ENCODE measurements at regions not wholly inside any gene's neighbourhood (a gene's known extent, or its start where the extent isn't known, plus 50 kb on each side); places are given as distances from the start of the nearest gene placed in this dataset.

DNA sequence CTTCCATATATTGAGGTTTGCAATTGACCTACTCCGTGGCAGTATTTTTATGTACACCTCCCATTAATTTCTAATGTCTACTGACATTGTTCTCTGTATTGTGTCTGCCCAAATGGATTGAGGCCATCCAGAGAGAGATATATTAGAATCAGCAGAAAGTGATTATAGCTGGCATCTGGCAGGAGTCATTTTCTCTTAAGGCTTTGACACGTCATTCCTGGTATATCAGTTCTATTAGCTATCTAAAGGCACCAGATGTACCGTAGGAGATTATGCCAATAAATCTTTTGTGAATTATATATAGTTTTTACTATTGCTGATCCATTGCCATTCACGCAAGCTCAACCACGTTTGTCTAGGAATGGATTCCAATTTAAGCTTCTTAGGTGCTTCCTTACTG is 1026.4 kb upstream of the IGFBP7 start:
- no peak for DNase-seq
- Histone ChIP-seq H3K18ac (ENCODE audit: low read length) (no peak overlapping the region), H3K14ac (ENCODE audit: low read length) (no peak overlapping the region), H3K27ac (ENCODE audit: low read depth, low read length) (no peak overlapping the region), H3K27me3 (ENCODE audit: insufficient read depth, low read length) (no peaks in the 10 kb centered on the region), H3K4ac (ENCODE audit: low read depth, low read length) (no peak overlapping the region), H2BK120ac (ENCODE audit: insufficient read depth, low read length, poor library complexity) (no peak overlapping the region), H3K79me2 (ENCODE audit: control insufficient read depth, insufficient read depth, low read length, poor library complexity) (no peaks in the 10 kb centered on the region), H2AK5ac (ENCODE audit: low read length) (no peak overlapping the region), H3K36me3 (ENCODE audit: control insufficient read depth in 1 of 2, insufficient read depth in 2 of 2, low read length in 2 of 2) (no peaks in the 10 kb centered on the region), H2BK5ac (ENCODE audit: low read depth, low read length, poor library complexity) (no peak overlapping the region), H3K79me1 (ENCODE audit: low read length) (no peaks in the 10 kb centered on the region), H3K9me3 (ENCODE audit: insufficient read depth, low read depth, low read length) (no peaks in the 10 kb centered on the region), H4K12ac (ENCODE audit: low read depth, low read length) (no peak overlapping the region), H3K4me1 (ENCODE audit: control insufficient read depth in 1 of 2, insufficient read depth in 2 of 2, low read length in 2 of 2) (no peaks in the 10 kb centered on the region), H3K23ac (ENCODE audit: low read length) (no peak overlapping the region), H4K91ac (ENCODE audit: low read depth, low read length) (no peak overlapping the region), H2AFZ (ENCODE audit: insufficient read depth, low read length, poor library complexity) (no peak overlapping the region), H3K4me2 (ENCODE audit: low read length) (no peak overlapping the region), H2BK12ac (ENCODE audit: low read length) (no peak overlapping the region), H3K4me3 (ENCODE audit: low read depth, low read length) (no peak overlapping the region), H3K9ac (ENCODE audit: low read length) (no peak overlapping the region), H4K8ac (ENCODE audit: low read depth, low read length) (no peak overlapping the region)
- no CpG with 5 or more reads among the region's 5 CpGs for WGBS (ENCODE audit: extremely low coverage, insufficient coverage, insufficient read length)

DNA sequence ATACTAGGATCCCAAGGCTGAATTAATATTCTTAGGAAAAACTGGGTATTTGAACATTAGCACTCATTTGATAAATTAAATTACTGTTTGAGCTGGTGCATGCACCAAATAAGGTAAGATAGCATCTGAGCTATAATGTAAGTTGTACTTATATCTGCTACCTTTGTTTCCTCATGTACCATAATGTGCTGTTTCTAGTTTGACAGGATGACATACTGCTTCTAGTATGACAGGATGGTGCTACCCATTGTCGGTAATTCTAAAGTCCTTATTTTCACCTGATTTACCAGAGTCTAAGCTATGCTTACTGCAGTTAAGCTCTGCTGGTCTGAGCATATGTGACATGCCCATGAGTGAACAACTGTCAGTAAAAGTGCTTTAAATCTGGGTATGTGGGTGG is 1017.5 kb upstream of the IGFBP7 start:
- Histone ChIP-seq H3K4me1 (ENCODE audit: control insufficient read depth in 1 of 2, insufficient read depth in 2 of 2, low read length in 2 of 2) (no peaks in the 10 kb centered on the region), H2BK12ac (ENCODE audit: low read length) (no peak overlapping the region), H3K4ac (ENCODE audit: low read depth, low read length) (no peak overlapping the region), H3K23ac (ENCODE audit: low read length) (no peak overlapping the region), H4K91ac (ENCODE audit: low read depth, low read length) (no peak overlapping the region), H3K9me3 (ENCODE audit: insufficient read depth, low read depth, low read length) (no peaks in the 10 kb centered on the region), H2BK5ac (ENCODE audit: low read depth, low read length, poor library complexity) (no peak overlapping the region), H3K4me3 (ENCODE audit: low read depth, low read length) (no peak overlapping the region), H3K9ac (ENCODE audit: low read length) (no peak overlapping the region), H2AFZ (ENCODE audit: insufficient read depth, low read length, poor library complexity) (no peak overlapping the region), H3K18ac (ENCODE audit: low read length) (no peak overlapping the region), H2AK5ac (ENCODE audit: low read length) (no peak overlapping the region), H3K79me1 (ENCODE audit: low read length) (no peaks in the 10 kb centered on the region), H3K27ac (ENCODE audit: low read depth, low read length) (no peak overlapping the region), H4K12ac (ENCODE audit: low read depth, low read length) (no peak overlapping the region), H3K4me2 (ENCODE audit: low read length) (no peak overlapping the region), H3K79me2 (ENCODE audit: control insufficient read depth, insufficient read depth, low read length, poor library complexity) (no peaks in the 10 kb centered on the region), H4K8ac (ENCODE audit: low read depth, low read length) (no peak overlapping the region), H3K14ac (ENCODE audit: low read length) (no peak overlapping the region), H2BK120ac (ENCODE audit: insufficient read depth, low read length, poor library complexity) (no peak overlapping the region), H3K27me3 (ENCODE audit: insufficient read depth, low read length) (no peaks in the 10 kb centered on the region), H3K36me3 (ENCODE audit: control insufficient read depth in 1 of 2, insufficient read depth in 2 of 2, low read length in 2 of 2) (no peaks in the 10 kb centered on the region)
- no peak for DNase-seq
- WGBS (ENCODE audit: extremely low coverage, insufficient coverage, insufficient read length): no CpG with 5 or more reads among the region's 1 CpG

DNA sequence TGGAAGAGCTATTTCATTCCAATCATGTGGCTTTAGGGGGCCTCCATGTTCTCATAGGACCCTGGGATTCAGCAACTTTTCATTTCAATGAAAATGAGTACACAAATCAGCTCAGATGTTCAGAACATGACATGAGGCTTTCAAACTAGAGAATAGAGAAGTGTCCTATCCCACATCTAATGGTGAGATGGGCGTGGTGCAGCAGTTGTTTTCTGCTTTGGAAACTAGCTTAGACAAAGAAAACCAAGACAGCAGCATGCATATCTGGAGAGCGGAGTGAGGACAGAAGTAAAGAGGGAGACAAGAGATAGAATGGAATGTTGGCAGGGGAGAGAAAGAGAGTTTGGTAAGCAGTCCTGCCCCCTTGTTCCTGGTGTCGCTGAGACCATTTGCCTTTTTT is 1009.1 kb upstream of the IGFBP7 start:
- Histone ChIP-seq H3K36me3 (ENCODE audit: control insufficient read depth in 1 of 2, insufficient read depth in 2 of 2, low read length in 2 of 2) (no peaks in the 10 kb centered on the region), H2AK5ac (ENCODE audit: low read length) (no peak overlapping the region), H3K4ac (ENCODE audit: low read depth, low read length) (no peak overlapping the region), H3K4me2 (ENCODE audit: low read length) (no peak overlapping the region), H2BK12ac (ENCODE audit: low read length) (no peak overlapping the region), H2BK120ac (ENCODE audit: insufficient read depth, low read length, poor library complexity) (no peak overlapping the region), H4K8ac (ENCODE audit: low read depth, low read length) (no peak overlapping the region), H3K27ac (ENCODE audit: low read depth, low read length) (no peak overlapping the region), H3K79me1 (ENCODE audit: low read length) (no peaks in the 10 kb centered on the region), H3K23ac (ENCODE audit: low read length) (no peak overlapping the region), H3K14ac (ENCODE audit: low read length) (no peak overlapping the region), H3K18ac (ENCODE audit: low read length) (no peak overlapping the region), H3K27me3 (ENCODE audit: insufficient read depth, low read length) (no peaks in the 10 kb centered on the region), H3K4me1 (ENCODE audit: control insufficient read depth in 1 of 2, insufficient read depth in 2 of 2, low read length in 2 of 2) (no peaks in the 10 kb centered on the region), H4K12ac (ENCODE audit: low read depth, low read length) (no peak overlapping the region), H3K4me3 (ENCODE audit: low read depth, low read length) (no peak overlapping the region), H2AFZ (ENCODE audit: insufficient read depth, low read length, poor library complexity) (no peak overlapping the region), H3K79me2 (ENCODE audit: control insufficient read depth, insufficient read depth, low read length, poor library complexity) (no peaks in the 10 kb centered on the region), H3K9ac (ENCODE audit: low read length) (no peak overlapping the region), H2BK5ac (ENCODE audit: low read depth, low read length, poor library complexity) (no peak overlapping the region), H4K91ac (ENCODE audit: low read depth, low read length) (no peak overlapping the region), H3K9me3 (ENCODE audit: insufficient read depth, low read depth, low read length) (no peaks in the 10 kb centered on the region)
- DNase-seq: no peak
- WGBS (ENCODE audit: extremely low coverage, insufficient coverage, insufficient read length): no CpG with 5 or more reads among the region's 3 CpGs

DNA sequence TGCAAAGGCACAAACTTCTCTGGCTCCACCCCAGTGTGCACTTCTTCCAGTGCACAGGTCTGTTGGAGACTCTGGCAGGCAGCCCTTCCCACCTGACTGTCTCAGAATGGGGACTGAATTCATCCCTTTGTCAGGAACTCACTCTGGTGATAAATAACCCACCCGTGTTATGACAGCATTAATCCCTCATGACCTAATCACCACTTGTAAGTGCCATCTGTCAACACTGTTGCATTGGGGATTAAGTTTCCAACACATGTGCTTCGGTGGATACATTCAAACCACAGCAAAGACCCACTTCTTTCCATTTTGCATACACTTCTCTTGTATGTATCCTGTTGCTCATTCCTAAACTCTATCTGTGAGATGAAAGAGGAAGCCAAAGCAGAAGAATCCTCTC is 1002.9 kb upstream of the IGFBP7 start:
- Histone ChIP-seq H3K4me2 (ENCODE audit: low read length) (no peak overlapping the region), H3K79me1 (ENCODE audit: low read length) (no peaks in the 10 kb centered on the region), H3K4me3 (ENCODE audit: low read depth, low read length) (no peak overlapping the region), H3K27ac (ENCODE audit: low read depth, low read length) (no peak overlapping the region), H3K9me3 (ENCODE audit: insufficient read depth, low read depth, low read length) (no peaks in the 10 kb centered on the region), H4K8ac (ENCODE audit: low read depth, low read length) (no peak overlapping the region), H2BK5ac (ENCODE audit: low read depth, low read length, poor library complexity) (no peak overlapping the region), H3K27me3 (ENCODE audit: insufficient read depth, low read length) (no peaks in the 10 kb centered on the region), H2AFZ (ENCODE audit: insufficient read depth, low read length, poor library complexity) (no peak overlapping the region), H3K79me2 (ENCODE audit: control insufficient read depth, insufficient read depth, low read length, poor library complexity) (no peaks in the 10 kb centered on the region), H2BK12ac (ENCODE audit: low read length) (no peak overlapping the region), H3K4ac (ENCODE audit: low read depth, low read length) (no peak overlapping the region), H3K23ac (ENCODE audit: low read length) (no peak overlapping the region), H3K36me3 (ENCODE audit: control insufficient read depth in 1 of 2, insufficient read depth in 2 of 2, low read length in 2 of 2) (no peaks in the 10 kb centered on the region), H3K4me1 (ENCODE audit: control insufficient read depth in 1 of 2, insufficient read depth in 2 of 2, low read length in 2 of 2) (no peaks in the 10 kb centered on the region), H2AK5ac (ENCODE audit: low read length) (no peak overlapping the region), H4K12ac (ENCODE audit: low read depth, low read length) (no peak overlapping the region), H3K14ac (ENCODE audit: low read length) (no peak overlapping the region), H4K91ac (ENCODE audit: low read depth, low read length) (no peak overlapping the region), H2BK120ac (ENCODE audit: insufficient read depth, low read length, poor library complexity) (no peak overlapping the region), H3K9ac (ENCODE audit: low read length) (no peak overlapping the region), H3K18ac (ENCODE audit: low read length) (no peak overlapping the region)
- no CpG with 5 or more reads among the region's 2 CpGs for WGBS (ENCODE audit: extremely low coverage, insufficient coverage, insufficient read length)
- DNase-seq: no peak

All from trophoblast cell (in vitro differentiated cells and primary cell).